Upper lobe of right lung (tissue), 1 donor: ENCODE measurements at regions not wholly inside any gene's neighbourhood (a gene's known extent, or its start where the extent isn't known, plus 50 kb on each side); places are given as distances from the start of the nearest gene placed in this dataset.

Experiments used
- ATAC-seq: fragments of 200-7000 bp; cut with Tn5 transposase; one replicate; pipeline ENCODE4 v1.9.1; 2020; ENCODE audit warnings: mild to moderate bottlenecking, moderate library complexity
- DNase-seq: peaks from one replicate; pipeline ENCODE4 v3.0.0-alpha.2; 2020
- H3K27ac ChIP-seq: fragments of 200-600 bp; one replicate; pipeline ENCODE4 v1.8.0; 2022
- H3K27me3 ChIP-seq: fragments of 200-600 bp; one replicate; pipeline ENCODE4 v1.8.0; 2022; ENCODE audit warnings: mild to moderate bottlenecking
- H3K36me3 ChIP-seq: fragments of 200-600 bp; one replicate; pipeline ENCODE4 v1.8.0; 2022
- H3K4me1 ChIP-seq: fragments of 200-600 bp; one replicate; pipeline ENCODE4 v1.8.0; 2022
- H3K4me3 ChIP-seq: fragments of 200-600 bp; one replicate; pipeline ENCODE4 v1.8.0; 2022; ENCODE audit warnings: mild to moderate bottlenecking
- H3K9me3 ChIP-seq: fragments of 200-600 bp; one replicate; pipeline ENCODE4 v1.8.0; 2022
- CTCF ChIP-seq: fragments of 200-600 bp; IDR thresholded peaks from one replicate; pipeline ENCODE4 v1.8.0; 2022; ENCODE audit warnings: antibody characterized with exemption
- intact Hi-C: fragments of 100-400 bp; cut with DNase I; formaldehyde crosslinking; loops from one replicate; pipeline ENCODE4 v1.11.0; 2022
- donor health status: DM: no; HTN: yes; CAD: no; lungs with severe emphysema.

- H3K27ac ChIP-seq = no peak overlapping the region
- DNase-seq (no peak), ATAC-seq (no peak)
- H3K9me3 ChIP-seq = no peaks in the 10 kb centered on the region
- no peaks in the 10 kb centered on the region for H3K36me3 ChIP-seq
- no peaks in the 10 kb centered on the region for H3K27me3 ChIP-seq
- no peak overlapping the region for H3K4me3 ChIP-seq
- intact Hi-C loops = no loop called here
- H3K4me1 ChIP-seq = no peaks in the 10 kb centered on the region
- no peak for TF ChIP-seq CTCF
Measured at GRCh38 chr5:126066836-126067235, 356.4 kb upstream of the GRAMD2B start.

- ATAC-seq (no peak), DNase-seq (no peak)
- Histone ChIP-seq H3K27me3 (no peaks in the 10 kb centered on the region), H3K9me3 (no peaks in the 10 kb centered on the region), H3K4me1 (no peaks in the 10 kb centered on the region), H3K36me3 (no peaks in the 10 kb centered on the region), H3K27ac (no peak overlapping the region), H3K4me3 (no peak overlapping the region)
- no peak for TF ChIP-seq CTCF
- intact Hi-C loops = no loop called here
Measured at GRCh38 chr5:126067404-126067803, 355.8 kb upstream of the GRAMD2B start.

GRCh38 chr5:126069329-126069728 is 353.9 kb upstream of the GRAMD2B start:
- H3K27me3 ChIP-seq = no peaks in the 10 kb centered on the region
- TF ChIP-seq CTCF = no peak
- H3K4me3 ChIP-seq = no peak overlapping the region
- intact Hi-C loops = no loop called here
- no peaks in the 10 kb centered on the region for H3K4me1 ChIP-seq
- DNase-seq = no peak
- H3K27ac ChIP-seq = no peak overlapping the region
- H3K36me3 ChIP-seq = no peaks in the 10 kb centered on the region
- ATAC-seq = no peak
- H3K9me3 ChIP-seq = no peaks in the 10 kb centered on the region

- H3K27ac ChIP-seq = no peak overlapping the region
- no peaks in the 10 kb centered on the region for H3K4me1 ChIP-seq
- intact Hi-C loops = no loop called here
- no peak for ATAC-seq
- TF ChIP-seq CTCF = no peak
- no peak for DNase-seq
- no peaks in the 10 kb centered on the region for H3K36me3 ChIP-seq
- H3K9me3 ChIP-seq = no peaks in the 10 kb centered on the region
- H3K4me3 ChIP-seq = no peak overlapping the region
- H3K27me3 ChIP-seq = no peaks in the 10 kb centered on the region
Measured at GRCh38 chr5:126070481-126070880, 352.7 kb upstream of the GRAMD2B start.

- no peaks in the 10 kb centered on the region for H3K9me3 ChIP-seq
- ATAC-seq = no peak
- no peak for TF ChIP-seq CTCF
- no peak overlapping the region for H3K27ac ChIP-seq
- H3K4me1 ChIP-seq = no peaks in the 10 kb centered on the region
- intact Hi-C loops = no loop called here
- H3K4me3 ChIP-seq = no peak overlapping the region
- H3K27me3 ChIP-seq = no peaks in the 10 kb centered on the region
- H3K36me3 ChIP-seq = no peaks in the 10 kb centered on the region
- DNase-seq = no peak
Measured at GRCh38 chr5:126074538-126074937, 348.7 kb upstream of the GRAMD2B start.

GRCh38 chr5:126079266-126079665 is 343.9 kb upstream of the GRAMD2B start:
- Histone ChIP-seq H3K27ac (no peak overlapping the region), H3K4me1 (no peaks in the 10 kb centered on the region), H3K36me3 (no peaks in the 10 kb centered on the region), H3K9me3 (no peaks in the 10 kb centered on the region), H3K4me3 (no peak overlapping the region), H3K27me3 (no peaks in the 10 kb centered on the region)
- DNase-seq = no peak
- peak; percentile 12 for ATAC-seq
- intact Hi-C loops = no loop called here
- TF ChIP-seq CTCF = no peak
